PC-3 (cell line): ENCODE measurements at regions not wholly inside any gene's neighbourhood (a gene's known extent, or its start where the extent isn't known, plus 50 kb on each side); places are given as distances from the start of the nearest gene placed in this dataset.

Experiments
- ATAC-seq: fragments of 200-7000 bp; cut with Tn5 transposase; 2 replicates; pipeline ENCODE4 v1.9.1; 2020; ENCODE audit warnings: mild to moderate bottlenecking, moderate library complexity
- BruUV-seq: library from RNA; stranded (reverse); fragments of 400-500 nt; replicated peaks from 2 replicates; lab custom pipeline; 2021; lab: Mats Ljungman, UMichigan
- CTCF ChIA-PET: fragments of 300-600 bp; sonication (Branson Sonifier 250); formaldehyde crosslinking; loops from one replicate; lab custom pipeline; 2022; ENCODE audit warnings: antibody characterized with exemption; lab: Charles Lee
- POLR2A ChIA-PET: fragments of 300-600 bp; sonication (Branson Sonifier 250); formaldehyde crosslinking; loops from one replicate; lab custom pipeline; 2022; ENCODE audit warnings: antibody characterized with exemption; ENCODE audit not compliant: unreplicated experiment; lab: Charles Lee
- DNase-seq: peaks from one replicate; pipeline ENCODE4 v3.0.0-alpha.2; 2015
- H2AFZ ChIP-seq: fragments of 300-600 bp; sonication (generic); 2 replicates; pipeline ENCODE4 v1.6.0; 2016; ENCODE audit warnings: antibody characterized with exemption, low read length
- H3F3A ChIP-seq: fragments of 300-600 bp; sonication (generic); one replicate; pipeline ENCODE4 v1.6.0; 2017; ENCODE audit warnings: antibody characterized with exemption, low read length, control low read depth, mild to moderate bottlenecking; ENCODE audit not compliant: unreplicated experiment
- H3K27ac ChIP-seq: fragments of 300-600 bp; sonication (generic); 2 replicates; pipeline ENCODE4 v1.5.1; 2016; ENCODE audit warnings: mild to moderate bottlenecking, low read length
- H3K27me3 ChIP-seq: fragments of 300-600 bp; sonication (generic); 2 replicates; pipeline ENCODE4 v1.6.1; 2016; ENCODE audit warnings: low read length, mixed read lengths
- H3K36me3 ChIP-seq: fragments of 300-600 bp; sonication (generic); 2 replicates; pipeline ENCODE4 v1.6.1; 2016; ENCODE audit warnings: low read depth, mixed run types, low read length, mixed read lengths
- H3K4me1 ChIP-seq: fragments of 300-600 bp; sonication (generic); 2 replicates; pipeline ENCODE4 v1.5.1; 2016; ENCODE audit warnings: low read length; ENCODE audit not compliant: insufficient read depth
- H3K4me2 ChIP-seq: fragments of 300-600 bp; sonication (generic); 2 replicates; pipeline ENCODE4 v1.6.0; 2016; ENCODE audit warnings: low read length
- H3K4me3 ChIP-seq: fragments of 300-600 bp; sonication (generic); 2 replicates; pipeline ENCODE4 v1.5.1; 2016; ENCODE audit warnings: mild to moderate bottlenecking, low read length, mixed read lengths
- H3K79me2 ChIP-seq: fragments of 300-600 bp; sonication (generic); 2 replicates; pipeline ENCODE4 v1.6.1; 2017; ENCODE audit warnings: low read length, mixed read lengths
- H3K9ac ChIP-seq: fragments of 300-600 bp; sonication (generic); 2 replicates; pipeline ENCODE4 v1.6.0; 2016; ENCODE audit warnings: mild to moderate bottlenecking, low read length
- H3K9me2 ChIP-seq: fragments of 300-600 bp; sonication (generic); replicated peaks from 2 replicates; pipeline ENCODE4 v1.6.1; 2016; ENCODE audit warnings: mixed run types, low read length, mixed read lengths
- H3K9me3 ChIP-seq: fragments of 300-600 bp; sonication (generic); 2 replicates; pipeline ENCODE4 v1.6.1; 2016; ENCODE audit warnings: low read length, mixed read lengths
- H4K20me1 ChIP-seq: fragments of 300-600 bp; sonication (generic); 2 replicates; pipeline ENCODE4 v1.6.1; 2016; ENCODE audit warnings: low read length, mixed read lengths
- CTCF ChIP-seq: fragments of 300-600 bp; sonication (generic); conservative IDR thresholded peaks from 2 replicates; pipeline ENCODE4 v1.5.1; 2017; ENCODE audit warnings: antibody characterized with exemption, low read depth, mild to moderate bottlenecking, low read length
- EZH2 ChIP-seq: fragments of 300-600 bp; sonication (generic); IDR thresholded peaks from one replicate; pipeline ENCODE4 v1.6.1; 2017; ENCODE audit warnings: antibody characterized with exemption, mild to moderate bottlenecking, low read length; ENCODE audit not compliant: unreplicated experiment
- EZH2phosphoT487 ChIP-seq: fragments of 300-600 bp; sonication (generic); IDR thresholded peaks from 2 replicates; pipeline ENCODE4 v1.6.1; 2018; ENCODE audit warnings: mild to moderate bottlenecking, antibody characterized with exemption, low read length, borderline replicate concordance
- intact Hi-C: fragments of 100-400 bp; cut with micrococcal nuclease; formaldehyde crosslinking; loops from 2 replicates; pipeline ENCODE4 v1.9.0; 2023

- ChIA-PET POLR2A (no interaction called here), CTCF (no interaction called here)
- Histone ChIP-seq H3F3A (no peaks in the 10 kb centered on the region), H3K4me1 (no peaks in the 10 kb centered on the region), H4K20me1 (no peaks in the 10 kb centered on the region), H3K79me2 (no peaks in the 10 kb centered on the region), H3K4me3 (no peak overlapping the region), H2AFZ (no peak overlapping the region), H3K36me3 (no peaks in the 10 kb centered on the region), H3K9me3 (no peaks in the 10 kb centered on the region), H3K4me2 (no peak overlapping the region), H3K27ac (no peak overlapping the region), H3K27me3 (no peaks in the 10 kb centered on the region), H3K9me2 (no peaks in the 10 kb centered on the region), H3K9ac (no peak overlapping the region)
- intact Hi-C loops = loop anchor here (2.0 kb wide), 1 partner anchor 23 kb away; no protein-coding TSS in a partner anchor
- BruUV-seq = no TSS peak
- ATAC-seq (no peak), DNase-seq (no peak)
- no peak for TF ChIP-seq CTCF
- no peak for TF ChIP-seq EZH2
- TF ChIP-seq EZH2phosphoT487 = no peak
These were observed 519.4 kb upstream of the DSEL start for GRCh38 chr18:68035774-68036522.

DNA sequence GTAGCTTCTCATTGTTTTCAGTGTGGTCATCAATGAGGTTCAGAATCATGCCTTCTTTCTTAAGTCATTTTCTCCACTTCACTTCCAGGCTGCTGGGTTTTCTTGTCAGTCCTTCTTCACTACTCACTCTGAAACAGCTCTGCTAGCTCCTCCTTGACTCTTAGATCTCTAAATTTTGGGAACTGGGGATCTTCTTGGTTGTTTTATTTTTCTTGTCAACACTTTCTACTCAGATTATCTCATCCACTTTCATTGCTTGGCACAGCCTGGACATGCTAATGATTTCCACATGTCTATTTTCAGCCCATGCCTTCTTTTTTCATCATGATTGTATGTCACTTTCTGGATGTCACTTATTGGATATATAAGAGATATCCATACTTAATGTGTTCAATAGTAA lies 517.8 kb upstream of the DSEL start:
- Histone ChIP-seq H3K27me3 (no peaks in the 10 kb centered on the region), H3K79me2 (no peaks in the 10 kb centered on the region), H3K9ac (no peak overlapping the region), H3K4me1 (no peaks in the 10 kb centered on the region), H3K27ac (no peak overlapping the region), H3K9me2 (no peaks in the 10 kb centered on the region), H3K4me2 (no peak overlapping the region), H2AFZ (no peak overlapping the region), H4K20me1 (no peaks in the 10 kb centered on the region), H3K9me3 (no peaks in the 10 kb centered on the region), H3F3A (no peaks in the 10 kb centered on the region), H3K36me3 (no peaks in the 10 kb centered on the region), H3K4me3 (no peak overlapping the region)
- ChIA-PET CTCF (no interaction called here), POLR2A (no interaction called here)
- intact Hi-C loops = no loop called here
- ATAC-seq (no peak), DNase-seq (no peak)
- BruUV-seq = no TSS peak
- TF ChIP-seq CTCF = no peak
- no peak for TF ChIP-seq EZH2phosphoT487
- no peak for TF ChIP-seq EZH2

- H3K9ac ChIP-seq = no peak overlapping the region
- H3F3A ChIP-seq = no peaks in the 10 kb centered on the region
- intact Hi-C loops = no loop called here
- H3K9me2 ChIP-seq = no peaks in the 10 kb centered on the region
- H3K36me3 ChIP-seq = no peaks in the 10 kb centered on the region
- DNase-seq (peak; percentile 9), ATAC-seq (no peak)
- no peak for TF ChIP-seq EZH2phosphoT487
- no peak for TF ChIP-seq CTCF
- TF ChIP-seq EZH2 = no peak
- H3K9me3 ChIP-seq = no peaks in the 10 kb centered on the region
- no peak overlapping the region for H3K4me3 ChIP-seq
- H3K27me3 ChIP-seq = no peaks in the 10 kb centered on the region
- no peaks in the 10 kb centered on the region for H3K79me2 ChIP-seq
- H3K4me2 ChIP-seq = no peak overlapping the region
- POLR2A ChIA-PET = no interaction called here
- H2AFZ ChIP-seq = 0 out of 2 replicates have a peak overlapping the region, but pooled peaks have one; percentile 13
- CTCF ChIA-PET = no interaction called here
- no TSS peak for BruUV-seq
- no peaks in the 10 kb centered on the region for H4K20me1 ChIP-seq
- no peak overlapping the region for H3K27ac ChIP-seq
- H3K4me1 ChIP-seq = no peaks in the 10 kb centered on the region
These were observed 516.9 kb upstream of the DSEL start for GRCh38 chr18:68033466-68033865.
